WERI-Rb-1 (cell line): ENCODE measurements at regions not wholly inside any gene's neighbourhood (a gene's known extent, or its start where the extent isn't known, plus 50 kb on each side); places are given as distances from the start of the nearest gene placed in this dataset.

Source experiments
- DNase-seq: peaks from one replicate; pipeline ENCODE4 v3.0.0-alpha.2; 2020
- H3K27ac ChIP-seq: fragments of 250-450 bp; sonication (Bioruptor Pico); 2 replicates; pipeline ENCODE4 v1.5.1; 2020; ENCODE audit warnings: mild to moderate bottlenecking, moderate library complexity
- H3K27me3 ChIP-seq: fragments of 250-450 bp; sonication (Bioruptor Pico); 2 replicates; pipeline ENCODE4 v1.5.1; 2021; ENCODE audit warnings: mild to moderate bottlenecking, low read depth, moderate library complexity; ENCODE audit not compliant: insufficient read depth, severe bottlenecking
- H3K36me3 ChIP-seq: fragments of 250-450 bp; sonication (Bioruptor Pico); 2 replicates; pipeline ENCODE4 v1.5.1; 2020; ENCODE audit warnings: mild to moderate bottlenecking, moderate library complexity
- H3K4me3 ChIP-seq: 2 replicates; pipeline ENCODE4 v1.5.1; 2011; ENCODE audit warnings: low read depth, mild to moderate bottlenecking, control low read depth, low read length
- H3K9me3 ChIP-seq: fragments of 250-450 bp; sonication (Bioruptor Pico); 2 replicates; pipeline ENCODE4 v1.5.1; 2021; ENCODE audit warnings: mild to moderate bottlenecking, moderate library complexity; ENCODE audit not compliant: severe bottlenecking
- CTCF ChIP-seq: IDR thresholded peaks from 2 replicates; pipeline ENCODE4 v1.5.1; 2011; ENCODE audit warnings: low read depth, mild to moderate bottlenecking, control low read depth, inconsistent platforms, low read length

- Histone ChIP-seq H3K9me3 (no peaks in the 10 kb centered on the region), H3K4me3 (no peak overlapping the region), H3K27ac (no peak overlapping the region), H3K27me3 (no peaks in the 10 kb centered on the region), H3K36me3 (no peaks in the 10 kb centered on the region)
- no peak for DNase-seq
- no peak for TF ChIP-seq CTCF
These were observed 113.3 kb downstream of the TTC8 start for GRCh38 chr14:88937706-88938105.

GRCh38 chr14:88940671-88941070, 116.2 kb downstream of the TTC8 start:
- Histone ChIP-seq H3K9me3 (no peaks in the 10 kb centered on the region), H3K36me3 (no peaks in the 10 kb centered on the region)
- DNase-seq, result no peak

GRCh38 chr14:88941414-88941813, 117.0 kb downstream of the TTC8 start:
- no peak overlapping the region for H3K4me3 ChIP-seq
- no peaks in the 10 kb centered on the region for H3K9me3 ChIP-seq
- DNase-seq, result no peak
- no peaks in the 10 kb centered on the region for H3K36me3 ChIP-seq
- no peak for TF ChIP-seq CTCF
- H3K27me3 ChIP-seq, result no peaks in the 10 kb centered on the region
- no peak overlapping the region for H3K27ac ChIP-seq

More at GRCh38 chr14:88940671-88941070, 116.2 kb downstream of the TTC8 start:
- H3K27me3 ChIP-seq, result no peaks in the 10 kb centered on the region
- no peak overlapping the region for H3K27ac ChIP-seq
- H3K4me3 ChIP-seq, result no peak overlapping the region
- TF ChIP-seq CTCF, result no peak

GRCh38 chr14:88947646-88948598, 123.5 kb downstream of the TTC8 start:
- peaks cover 6% of the 10 kb centered on the region for H3K9me3 ChIP-seq
- TF ChIP-seq CTCF, result no peak
- H3K27me3 ChIP-seq, result no peaks in the 10 kb centered on the region
- no peak overlapping the region for H3K27ac ChIP-seq
- H3K36me3 ChIP-seq, result no peaks in the 10 kb centered on the region
- no peak for DNase-seq
- no peak overlapping the region for H3K4me3 ChIP-seq

- no peak for TF ChIP-seq CTCF
- no peak overlapping the region for H3K27ac ChIP-seq
- peaks cover 6% of the 10 kb centered on the region for H3K9me3 ChIP-seq
- H3K36me3 ChIP-seq, result no peaks in the 10 kb centered on the region
- no peak overlapping the region for H3K4me3 ChIP-seq
- DNase-seq, result no peak
- no peaks in the 10 kb centered on the region for H3K27me3 ChIP-seq
These were observed 125.6 kb downstream of the TTC8 start for GRCh38 chr14:88950069-88950468.
